Amygdala (tissue), 56 donors: ENCODE measurements at regions not wholly inside any gene's neighbourhood (a gene's known extent, or its start where the extent isn't known, plus 50 kb on each side); places are given as distances from the start of the nearest gene placed in this dataset.
"Not testable (repeated sequence)": the region's sequence is repeated elsewhere in the genome, so short reads cannot be mapped to it uniquely, and the experiment has no call there.

Experiments
- DNase-seq, 56 donors: peaks; one replicate each; lab custom pipeline; 2025; lab: John Stamatoyannopoulos, UW

DNA sequence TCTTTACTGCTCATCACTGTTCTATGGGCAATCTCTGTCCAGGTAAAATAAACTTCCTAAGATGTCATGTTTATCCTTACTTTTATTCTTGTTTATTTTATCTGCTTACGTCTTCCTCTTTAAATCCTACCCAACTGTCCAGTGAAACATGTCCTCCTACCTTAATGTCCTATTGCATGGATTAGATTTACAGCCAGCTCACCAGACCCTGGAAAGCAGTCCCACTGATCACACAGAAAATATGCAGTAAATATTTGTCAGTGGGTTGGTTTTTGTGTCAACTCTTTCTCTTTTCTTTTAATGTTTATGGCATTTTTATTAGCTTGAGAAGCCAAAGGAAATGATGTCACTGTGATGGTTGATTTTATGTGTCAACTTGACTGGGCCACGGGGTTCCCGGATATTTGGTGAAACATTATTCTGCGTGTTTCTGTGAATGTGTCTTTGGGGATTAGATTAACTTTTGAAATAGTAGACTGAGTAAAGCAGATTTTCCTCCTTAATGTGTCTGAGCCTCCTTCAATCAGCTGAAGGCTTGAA is 258.3 kb downstream of the SRGAP2C start:
- DNase-seq: no peak

DNA sequence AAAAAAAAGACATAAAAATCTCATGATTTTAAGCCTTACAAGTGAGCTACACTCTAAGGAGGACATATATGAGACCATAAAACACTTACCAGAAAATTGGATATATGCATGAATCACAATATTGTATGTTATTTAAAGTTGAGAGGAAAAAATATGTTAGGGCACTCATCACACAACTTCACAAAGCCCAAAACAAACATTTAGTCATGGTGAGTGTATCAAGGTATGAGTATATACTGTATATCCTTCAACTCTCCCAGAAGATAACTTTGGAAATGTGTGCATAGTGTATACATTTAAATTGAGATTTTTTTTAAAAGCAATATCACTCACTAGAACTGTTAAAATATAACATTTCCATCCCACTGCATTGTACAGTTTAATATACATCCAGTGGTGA is 259.3 kb downstream of the SRGAP2C start:
- no peak for DNase-seq

DNA sequence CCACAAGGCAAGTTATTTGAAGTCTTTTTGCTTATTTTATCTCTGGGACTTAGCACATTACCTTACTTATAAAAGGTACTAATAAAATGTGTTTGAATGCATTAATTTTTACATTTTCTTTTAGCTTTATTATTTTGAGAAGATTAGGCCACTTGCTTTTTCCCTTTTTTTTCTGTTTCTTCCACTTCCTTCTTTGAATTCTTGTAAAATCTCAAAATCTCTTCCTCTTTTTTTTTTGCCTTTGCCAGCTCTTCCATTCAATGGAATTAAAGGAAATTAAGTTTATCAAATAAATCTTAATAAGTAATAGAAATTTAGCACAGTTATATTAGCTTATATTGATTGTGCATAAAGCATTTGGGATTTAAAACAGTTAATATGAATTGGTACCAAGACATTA is 260.9 kb downstream of the SRGAP2C start:
- DNase-seq: no peak

DNA sequence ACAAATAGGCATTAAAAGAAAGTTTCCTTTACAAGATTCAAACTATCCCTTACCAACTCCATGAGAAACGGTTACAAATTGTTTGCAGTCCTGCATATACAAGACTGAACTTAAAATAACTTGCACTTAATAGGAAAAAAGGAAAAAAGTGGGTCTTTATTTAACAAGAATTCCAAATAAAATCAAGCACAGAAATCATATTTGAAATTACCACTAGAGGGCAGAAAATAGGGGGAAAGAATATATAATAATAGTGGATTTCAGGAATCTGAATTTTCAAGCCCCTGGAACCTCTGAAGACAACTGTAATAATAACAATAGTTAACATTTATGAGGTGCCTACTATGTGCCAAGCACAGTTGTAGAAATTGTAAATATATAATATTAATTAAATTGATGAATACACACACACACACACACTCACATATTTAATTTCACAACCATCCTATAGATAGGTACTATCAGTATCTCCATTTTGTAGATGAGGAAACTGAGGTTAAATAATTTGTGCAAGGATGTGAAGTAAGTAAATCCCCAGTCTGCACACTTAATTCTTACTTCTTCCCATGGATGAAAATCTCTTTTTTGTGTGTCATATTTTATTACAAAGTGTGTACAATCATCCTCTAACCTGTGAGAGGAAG is 262.6 kb downstream of the SRGAP2C start:
- DNase-seq: not testable (repeated sequence)

DNA sequence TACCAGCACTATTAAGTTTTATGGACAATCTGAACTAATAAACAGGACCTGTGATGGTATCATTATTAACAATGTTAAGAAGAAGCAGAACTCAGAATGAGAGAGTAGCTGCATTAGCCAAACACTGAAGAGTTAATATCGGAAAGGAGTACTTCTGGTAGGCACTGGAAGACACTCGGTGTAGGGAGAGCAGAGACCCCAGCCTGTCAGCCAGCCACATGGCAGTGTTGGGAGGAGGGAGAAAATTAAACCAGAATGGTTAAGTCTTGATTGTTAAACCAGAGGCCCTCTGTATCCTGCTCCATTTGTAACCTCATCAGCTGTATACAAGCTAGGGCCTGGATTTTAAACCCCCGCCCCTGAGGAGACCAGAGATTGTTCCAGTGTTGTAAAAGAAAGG is 263.3 kb downstream of the SRGAP2C start:
- not testable (repeated sequence) for DNase-seq

DNA sequence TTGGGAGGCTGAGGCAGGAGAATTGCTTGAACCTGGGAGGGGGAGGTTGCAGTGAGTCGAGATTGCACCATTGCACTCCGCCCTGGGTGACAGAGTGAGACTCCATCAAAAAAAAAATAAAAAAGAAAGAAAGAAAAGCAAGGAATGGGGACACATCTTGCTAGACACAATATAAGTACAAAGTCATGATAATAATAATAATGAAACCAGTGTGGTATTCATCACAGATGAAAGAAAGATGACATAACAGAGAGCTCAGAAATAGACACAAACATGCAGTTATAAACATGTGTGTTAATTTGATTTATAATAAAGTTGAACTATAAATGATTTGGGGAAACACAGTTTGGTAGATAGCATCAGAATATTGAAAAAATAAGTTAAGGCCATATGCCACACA is 264.1 kb downstream of the SRGAP2C start:
- DNase-seq: no peak

DNA sequence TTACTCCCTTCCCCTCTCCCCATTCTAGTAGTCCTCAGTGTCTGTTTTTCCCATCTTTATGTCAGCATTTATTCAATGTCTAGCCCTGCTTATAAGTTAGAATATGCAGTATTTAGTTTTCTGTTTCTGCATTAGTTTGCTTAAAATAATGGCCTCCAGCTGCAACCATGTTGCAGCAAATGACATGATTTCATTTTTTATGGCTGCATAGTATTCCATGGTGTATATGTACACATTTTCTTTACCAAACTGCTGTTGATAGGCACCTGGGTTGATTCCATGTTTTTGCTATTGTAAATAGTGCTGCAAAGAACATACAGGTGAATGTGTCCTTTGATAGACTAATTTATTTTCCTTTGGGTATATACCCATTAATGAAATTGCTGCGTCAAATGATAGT is 267.7 kb downstream of the SRGAP2C start:
- no peak for DNase-seq

DNA sequence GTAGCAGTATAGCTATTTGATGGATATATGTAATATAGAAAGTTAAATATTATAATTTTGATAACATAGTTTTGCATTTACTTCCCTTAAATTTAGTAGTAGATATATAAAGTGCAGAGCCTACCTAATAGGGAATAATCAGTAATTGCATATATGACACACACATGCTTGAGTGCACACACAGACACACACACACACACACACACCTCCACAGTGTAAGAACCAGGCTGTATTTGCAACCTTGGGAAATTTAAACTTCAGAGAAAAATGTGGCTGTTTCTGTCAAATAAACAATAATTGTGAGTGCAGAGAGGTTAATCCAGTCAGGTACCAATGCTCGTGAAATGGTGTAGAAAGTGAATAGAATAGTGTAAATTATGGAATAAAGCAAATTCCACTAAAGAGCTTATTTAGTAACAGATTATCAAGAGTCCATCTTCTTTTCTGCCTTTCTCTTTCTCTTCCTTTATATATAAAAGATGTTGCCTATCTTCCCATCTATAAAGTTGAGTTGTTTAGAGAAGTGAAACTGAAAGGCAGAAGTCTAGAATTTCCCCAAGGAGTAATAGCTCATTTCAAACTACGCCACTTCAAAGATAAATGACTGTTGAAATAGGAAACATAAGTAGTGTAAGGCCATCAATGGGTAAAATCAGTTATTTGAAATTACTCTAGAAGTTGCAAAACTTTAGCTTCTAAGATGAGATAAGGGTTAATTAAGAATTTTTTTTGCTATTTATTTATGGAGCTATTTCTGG is 273.7 kb downstream of the SRGAP2C start:
- no peak for DNase-seq

DNA sequence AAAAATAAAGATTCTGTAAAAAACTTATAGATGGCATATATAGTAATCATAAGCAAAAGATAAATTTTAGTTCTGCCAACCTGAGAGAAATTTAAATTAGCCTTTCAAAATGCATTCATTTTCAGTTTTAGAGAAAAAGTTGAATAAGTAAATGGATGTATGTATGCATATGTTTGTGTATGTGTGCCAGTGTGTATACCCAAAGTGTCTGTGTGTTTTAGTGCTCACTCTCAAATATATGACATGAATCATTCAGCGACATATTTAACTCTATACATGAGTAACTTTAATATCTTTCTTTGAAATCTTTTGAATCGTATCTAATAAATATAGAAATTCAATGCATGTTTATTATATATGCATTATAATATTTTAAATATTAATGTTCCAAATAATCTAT is 274.5 kb downstream of the SRGAP2C start:
- no peak for DNase-seq

DNA sequence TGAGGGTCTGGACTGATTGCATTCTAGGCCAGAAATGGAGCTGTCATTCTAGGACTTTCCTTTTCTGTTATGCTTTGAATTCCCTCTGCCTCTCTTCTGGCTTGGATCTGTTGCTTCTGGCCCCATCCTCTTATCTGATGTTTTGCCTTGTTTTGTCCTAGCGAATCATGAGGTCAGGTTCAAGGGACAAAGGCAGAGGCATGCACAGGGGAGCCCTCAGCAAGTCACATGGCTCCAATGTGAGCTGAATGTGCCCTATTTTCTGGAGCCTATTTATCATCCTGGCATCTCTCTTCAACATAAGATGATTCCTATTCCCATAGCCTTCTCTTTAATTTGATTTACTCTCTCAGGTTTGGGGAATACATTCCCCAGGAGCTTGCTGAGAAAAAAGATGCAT is 284.6 kb downstream of the SRGAP2C start:
- DNase-seq: not testable (repeated sequence)

DNA sequence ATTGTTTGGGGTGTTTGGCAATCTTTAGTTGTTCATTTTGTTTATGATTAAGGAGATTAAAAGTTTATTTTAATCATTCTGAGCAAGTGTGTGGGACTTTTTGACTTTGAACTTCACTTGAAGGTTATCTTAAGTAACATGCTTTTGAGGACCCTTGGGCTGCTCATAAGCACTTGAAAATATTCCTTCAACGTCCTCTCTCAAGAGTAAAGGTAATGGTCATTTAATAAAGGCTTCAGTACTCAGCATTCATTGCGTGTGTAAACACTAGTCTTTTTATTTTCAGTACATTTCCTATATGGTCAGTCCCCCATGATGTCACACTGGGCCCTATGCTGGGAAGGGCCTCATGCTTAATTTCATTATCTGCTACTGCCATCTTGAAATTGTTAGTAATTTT is 285.6 kb downstream of the SRGAP2C start:
- DNase-seq: not testable (repeated sequence)

DNA sequence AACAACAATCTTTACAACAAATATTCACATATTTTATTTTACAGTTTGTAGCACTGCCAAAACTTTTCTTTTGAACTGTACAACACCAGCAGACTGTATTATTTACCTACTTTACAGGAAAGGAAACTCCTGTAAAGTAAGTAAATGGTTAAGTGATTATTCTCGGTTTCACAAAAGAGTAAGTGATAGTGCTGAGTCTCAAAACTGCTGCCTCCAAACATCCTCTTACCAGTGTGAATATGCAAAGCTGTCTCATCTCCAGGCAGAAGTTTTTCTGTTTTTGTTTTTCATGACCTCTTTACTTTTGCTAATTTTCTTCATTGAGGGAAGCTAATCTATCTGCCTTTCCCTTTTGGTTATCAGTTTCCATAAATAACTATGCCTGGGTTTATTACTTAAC is 286.7 kb downstream of the SRGAP2C start:
- no peak for DNase-seq

DNA sequence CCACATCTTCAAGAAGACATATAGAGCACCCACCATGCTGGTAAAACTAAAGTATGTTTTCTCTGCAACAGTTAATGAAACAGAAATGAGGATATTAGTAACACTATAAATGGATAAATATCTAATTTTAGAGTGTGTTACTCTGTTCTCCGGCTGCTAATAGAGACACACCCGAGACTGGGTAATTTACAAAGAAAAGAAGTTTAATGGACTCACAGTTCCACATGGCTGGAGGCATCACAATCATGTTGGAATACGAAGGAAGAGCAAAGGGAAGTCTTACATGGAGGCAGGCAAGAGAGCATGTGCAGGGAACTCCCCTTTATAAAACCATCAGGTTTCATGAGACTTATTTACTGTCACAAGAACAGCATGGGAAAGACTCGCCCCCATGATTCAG is 287.2 kb downstream of the SRGAP2C start:
- DNase-seq: no peak

DNA sequence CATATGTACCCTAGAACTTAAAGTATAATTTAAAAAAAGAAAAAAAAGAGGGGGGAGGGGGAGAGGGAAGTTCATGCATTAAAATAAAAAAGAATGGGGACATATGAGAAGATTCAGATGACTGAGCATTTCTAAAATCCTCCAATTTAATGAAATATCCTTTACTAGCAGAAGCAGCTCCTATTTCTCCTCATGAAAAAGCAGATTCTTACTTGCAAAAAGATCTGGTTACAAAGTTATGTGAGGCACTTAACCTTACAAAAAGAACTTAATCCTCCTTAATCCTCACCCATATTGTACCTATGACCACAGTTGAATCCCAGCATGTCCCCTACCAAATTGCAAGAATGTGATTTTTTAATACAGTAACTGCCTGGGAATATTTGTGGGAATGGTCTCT is 298.5 kb downstream of the SRGAP2C start:
- DNase-seq: no peak

DNA sequence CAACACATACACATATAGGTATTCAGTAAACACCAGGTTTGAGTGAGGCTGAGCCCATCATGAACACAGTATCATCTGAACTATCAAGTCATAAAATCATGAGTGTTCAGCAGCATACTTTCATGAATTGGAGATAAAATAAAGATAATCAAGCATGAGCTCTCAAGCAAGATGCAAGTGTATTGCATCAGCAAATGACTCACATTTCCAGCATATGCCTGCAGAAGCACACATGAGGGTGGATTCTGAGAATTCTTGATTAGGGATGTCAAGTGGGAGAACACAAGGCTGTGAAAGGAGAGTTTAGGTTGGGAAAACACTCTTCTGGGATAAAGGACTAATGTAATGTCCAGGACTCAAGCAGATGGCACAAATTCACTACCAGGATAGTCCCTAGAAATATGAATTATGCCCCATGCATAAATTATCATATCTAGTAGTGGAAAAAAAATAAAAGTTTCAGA is 299.2 kb downstream of the SRGAP2C start:
- DNase-seq: peak in 2 of 56 donors; percentile 0

DNA sequence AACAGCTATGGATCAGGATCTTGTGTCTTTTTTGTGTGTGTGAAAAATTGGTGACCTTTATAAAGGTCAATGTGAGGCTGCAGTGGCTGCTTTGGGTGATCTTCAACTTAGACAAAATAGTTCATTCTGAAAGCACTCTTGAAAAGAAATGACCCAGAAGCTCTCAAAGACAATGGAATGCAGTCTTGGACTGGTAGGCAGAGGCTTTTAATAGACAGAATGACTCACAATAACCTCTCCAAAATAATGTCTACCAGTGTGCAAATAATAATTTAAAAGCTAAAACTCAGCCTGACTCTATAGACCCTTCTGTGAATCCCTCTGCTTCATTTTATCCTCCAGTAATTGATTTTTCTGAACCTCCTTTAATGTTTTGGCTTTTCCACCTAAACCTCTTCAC is 310.0 kb downstream of the SRGAP2C start:
- DNase-seq: not testable (repeated sequence)

DNA sequence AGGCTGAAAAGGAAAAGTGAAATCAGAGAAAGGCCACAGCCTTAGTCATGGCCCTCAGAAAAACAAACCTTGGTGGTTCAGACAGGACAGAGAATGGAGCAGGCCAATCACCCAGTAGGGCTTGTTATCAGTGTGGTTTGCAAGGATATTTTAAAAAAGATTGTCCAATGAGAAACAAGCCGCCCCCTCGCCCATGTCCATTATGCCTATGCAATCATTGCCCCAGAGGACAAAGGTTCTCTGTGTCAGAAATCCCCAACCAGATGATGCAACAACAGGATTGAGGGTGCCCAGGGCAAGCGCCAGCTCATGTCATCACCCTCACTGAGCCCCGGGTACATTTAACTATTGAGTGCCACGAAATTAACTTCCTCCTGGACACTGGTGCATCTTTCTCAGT is 326.7 kb downstream of the SRGAP2C start:
- peak in 10 of 56 donors; percentile 1 to 29 (median 4) for DNase-seq

DNA sequence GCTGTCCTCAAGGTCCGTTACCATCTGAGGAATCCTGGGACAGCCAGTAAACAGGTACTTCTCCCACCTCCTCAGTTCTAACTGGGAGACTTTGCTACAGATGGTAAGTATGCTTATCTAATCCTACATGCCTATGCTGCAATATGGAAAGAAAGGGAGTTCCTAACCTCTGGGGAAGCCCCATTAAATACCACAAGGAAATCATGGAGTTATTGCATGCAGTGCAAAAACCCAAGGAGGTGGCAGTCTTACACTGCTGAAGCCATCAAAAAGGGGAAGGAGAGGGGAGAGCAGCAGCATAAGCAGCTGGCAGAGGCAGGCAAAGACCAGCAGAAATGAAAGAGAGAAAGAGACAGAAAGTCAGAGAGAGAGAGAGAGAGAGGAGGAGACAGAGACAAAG is 327.1 kb downstream of the SRGAP2C start:
- not testable (repeated sequence) for DNase-seq

DNA sequence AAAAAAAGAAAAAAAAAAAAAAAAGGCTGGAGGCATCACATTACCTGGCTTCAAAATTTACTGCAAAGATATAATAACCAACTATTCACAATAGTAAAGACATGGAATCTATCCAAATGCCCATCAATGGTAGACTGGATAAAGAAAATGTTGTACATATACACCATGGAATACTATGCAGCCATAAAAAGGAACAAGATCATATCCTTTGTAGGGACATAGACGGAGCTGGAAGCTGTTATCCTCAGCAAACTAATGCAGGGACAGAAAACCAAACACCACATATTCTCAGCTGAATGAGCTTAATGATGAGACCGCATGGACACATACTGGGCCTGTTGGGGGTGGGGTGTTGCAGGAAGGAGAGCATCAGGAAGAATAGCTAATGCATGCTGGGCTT is 330.5 kb downstream of the SRGAP2C start:
- no peak for DNase-seq

DNA sequence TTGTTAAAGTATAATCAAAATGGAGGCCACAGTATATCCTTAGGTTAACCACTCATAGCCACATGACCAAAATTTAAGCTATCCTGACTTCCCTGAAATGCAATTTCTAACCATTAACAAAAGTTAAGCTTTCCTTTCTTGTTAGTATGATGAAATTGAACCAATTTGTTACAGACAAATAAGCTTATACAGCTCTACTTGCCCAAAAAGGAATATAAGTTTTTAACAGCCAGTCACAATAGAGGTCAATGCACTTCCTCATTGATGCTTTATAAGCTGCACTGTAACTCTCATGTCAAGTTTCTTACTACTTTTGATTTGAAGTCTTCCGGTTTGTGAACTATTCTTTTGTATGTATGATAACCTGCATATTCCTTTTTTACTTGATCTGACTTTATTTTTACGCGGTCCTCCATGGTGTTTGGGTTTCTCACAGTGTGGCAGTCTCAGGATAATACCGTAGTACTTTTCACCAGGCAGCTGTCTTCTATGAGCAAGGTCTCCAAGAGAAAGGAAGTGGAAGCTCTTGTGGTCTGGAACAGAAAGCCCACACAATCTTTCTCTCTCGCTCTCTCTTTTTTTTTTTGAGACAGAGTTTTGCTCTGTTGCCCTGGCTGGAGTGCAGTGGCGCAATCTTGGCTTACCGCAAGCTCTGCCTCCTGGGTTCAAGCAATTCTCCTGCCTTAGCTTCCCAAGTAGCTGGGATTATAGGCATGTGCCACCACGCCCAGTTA is 331.6 kb downstream of the SRGAP2C start:
- peak in 5 of 56 donors; percentile 0 to 17 (median 1) for DNase-seq

DNA sequence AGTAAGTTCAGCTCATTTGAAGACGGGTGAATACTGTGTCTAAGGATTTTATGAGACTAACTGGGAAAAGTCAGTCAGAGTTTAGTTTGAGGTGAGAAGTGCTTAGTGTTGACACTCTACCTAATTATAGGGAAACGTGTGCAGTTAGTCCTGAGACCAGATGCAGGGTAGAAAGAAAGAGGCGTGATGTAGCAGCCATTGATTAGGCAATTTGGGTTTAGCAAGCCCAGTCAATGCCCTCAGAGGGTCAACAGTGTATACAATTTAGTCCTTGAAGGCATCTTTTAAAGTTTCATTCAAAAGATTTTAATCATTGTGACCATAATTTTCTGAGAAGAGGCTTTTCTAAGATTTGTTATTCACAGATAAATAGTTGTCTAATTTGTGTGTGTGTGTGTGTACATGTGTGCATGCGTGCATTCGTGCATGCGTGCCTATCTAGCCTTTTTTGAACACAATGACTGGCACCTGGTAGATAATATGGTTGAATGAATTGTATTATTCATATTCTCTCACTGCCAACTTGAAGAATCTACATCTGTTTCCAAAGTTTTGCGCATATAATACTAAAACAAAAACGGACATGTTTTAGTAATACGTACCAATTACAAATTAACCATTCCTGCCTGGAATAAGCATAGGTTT is 332.9 kb downstream of the SRGAP2C start:
- no peak for DNase-seq
